ENCODE measurements at regions not wholly inside any gene's neighbourhood (a gene's known extent, or its start where the extent isn't known, plus 50 kb on each side); places are given as distances from the start of the nearest gene placed in this dataset.

DNA sequence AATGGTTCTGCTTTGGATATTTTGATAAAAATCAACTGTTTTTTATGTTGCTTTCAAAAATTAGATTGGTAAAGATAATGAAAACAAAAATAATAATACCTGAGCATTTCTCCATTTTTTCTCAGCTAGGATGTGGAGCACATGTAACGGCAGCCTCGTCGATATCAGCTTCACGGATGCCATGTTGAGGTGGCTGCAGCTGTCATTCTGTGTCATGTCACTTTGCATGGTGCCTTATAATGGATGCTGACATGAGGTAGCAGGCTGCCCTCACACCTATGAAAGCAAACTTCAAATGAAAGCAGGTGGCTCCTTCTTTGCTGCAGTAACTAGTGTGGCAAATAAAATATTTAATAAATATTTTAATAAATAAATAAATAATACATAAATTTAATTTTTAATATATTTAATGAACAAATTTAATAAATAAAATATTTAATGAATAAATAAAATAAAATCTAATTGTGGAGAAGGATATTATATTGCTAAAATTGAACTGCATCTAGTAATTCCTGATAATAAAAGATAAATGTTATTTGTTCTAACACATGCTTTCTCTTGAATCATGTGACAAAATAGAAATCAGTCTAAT lies 955.7 kb upstream of the SLC10A2 start:
- no peak for DNase-seq (ENCODE audit: low read depth)
- TF ChIP-seq, protein P1, sequence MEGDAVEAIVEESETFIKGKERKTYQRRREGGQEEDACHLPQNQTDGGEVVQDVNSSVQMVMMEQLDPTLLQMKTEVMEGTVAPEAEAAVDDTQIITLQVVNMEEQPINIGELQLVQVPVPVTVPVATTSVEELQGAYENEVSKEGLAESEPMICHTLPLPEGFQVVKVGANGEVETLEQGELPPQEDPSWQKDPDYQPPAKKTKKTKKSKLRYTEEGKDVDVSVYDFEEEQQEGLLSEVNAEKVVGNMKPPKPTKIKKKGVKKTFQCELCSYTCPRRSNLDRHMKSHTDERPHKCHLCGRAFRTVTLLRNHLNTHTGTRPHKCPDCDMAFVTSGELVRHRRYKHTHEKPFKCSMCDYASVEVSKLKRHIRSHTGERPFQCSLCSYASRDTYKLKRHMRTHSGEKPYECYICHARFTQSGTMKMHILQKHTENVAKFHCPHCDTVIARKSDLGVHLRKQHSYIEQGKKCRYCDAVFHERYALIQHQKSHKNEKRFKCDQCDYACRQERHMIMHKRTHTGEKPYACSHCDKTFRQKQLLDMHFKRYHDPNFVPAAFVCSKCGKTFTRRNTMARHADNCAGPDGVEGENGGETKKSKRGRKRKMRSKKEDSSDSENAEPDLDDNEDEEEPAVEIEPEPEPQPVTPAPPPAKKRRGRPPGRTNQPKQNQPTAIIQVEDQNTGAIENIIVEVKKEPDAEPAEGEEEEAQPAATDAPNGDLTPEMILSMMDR (conservative IDR thresholded peaks at IDR 0.05; ENCODE audit: low read depth, low read length): no peak
- H3K4me3 ChIP-seq (ENCODE audit: low read length): no peak overlapping the region

DNA sequence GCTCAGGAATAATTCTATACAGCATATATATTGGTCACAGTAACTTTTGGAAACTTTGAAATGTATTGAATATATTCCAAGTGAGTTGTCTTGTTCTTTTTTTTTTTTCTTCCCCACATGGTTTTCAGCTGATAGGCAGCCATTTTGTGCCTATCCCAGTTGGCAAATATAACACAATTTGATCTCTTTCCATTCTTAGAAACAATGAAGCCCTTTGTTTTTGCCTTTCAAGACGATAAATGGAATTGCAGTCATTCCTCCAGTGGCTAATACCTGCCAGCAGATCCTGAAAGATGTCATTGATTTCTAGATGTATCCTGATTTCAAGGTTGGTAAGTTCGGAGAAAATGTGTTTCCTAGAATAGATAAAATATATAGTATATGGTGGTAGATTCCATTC lies 951.1 kb upstream of the SLC10A2 start:
- no peak for DNase-seq (ENCODE audit: low read depth)
- TF ChIP-seq, protein P1 (conservative IDR thresholded peaks at IDR 0.05; ENCODE audit: low read depth, low read length): no peak
- no peak overlapping the region for H3K4me3 ChIP-seq (ENCODE audit: low read length)

DNA sequence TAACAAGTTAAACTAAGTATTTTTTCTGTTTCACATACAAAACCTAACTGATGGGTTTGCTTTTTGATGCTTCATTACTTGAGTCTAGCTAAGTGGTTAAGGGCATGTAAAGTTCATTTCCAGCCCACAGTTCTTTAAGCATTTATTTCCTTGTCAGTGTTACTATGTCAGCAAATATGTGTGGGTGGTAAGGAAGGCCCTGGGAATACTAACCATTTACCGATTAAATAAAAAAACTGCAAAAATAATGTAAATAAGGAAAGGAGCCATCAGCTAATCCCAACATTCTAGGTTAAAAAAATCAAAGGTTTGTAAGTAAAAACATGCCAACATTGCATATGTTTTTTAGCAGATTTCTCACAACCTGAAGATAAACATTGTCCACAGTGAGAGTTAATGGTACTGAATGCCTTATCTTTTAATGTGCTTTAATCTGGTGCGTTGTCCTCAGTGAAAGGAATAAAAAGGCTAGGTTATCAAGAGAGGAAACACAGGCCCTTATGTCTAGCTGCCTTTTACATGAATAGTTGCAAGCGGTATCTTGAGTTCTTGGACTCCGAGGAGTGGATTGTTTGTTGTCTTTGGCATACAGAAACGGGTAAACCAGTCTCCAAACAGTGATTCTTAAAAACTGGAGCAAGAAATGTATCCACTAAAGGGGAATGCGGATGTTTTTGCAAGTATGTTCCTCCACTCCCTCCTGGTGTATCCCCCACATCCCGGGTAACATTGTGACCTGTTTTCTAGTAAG lies 949.6 kb upstream of the SLC10A2 start:
- no peak overlapping the region for H3K4me3 ChIP-seq (ENCODE audit: low read length)
- peak; percentile 90 for DNase-seq (ENCODE audit: low read depth)
- TF ChIP-seq, protein P1 (conservative IDR thresholded peaks at IDR 0.05; ENCODE audit: low read depth, low read length): no peak

DNA sequence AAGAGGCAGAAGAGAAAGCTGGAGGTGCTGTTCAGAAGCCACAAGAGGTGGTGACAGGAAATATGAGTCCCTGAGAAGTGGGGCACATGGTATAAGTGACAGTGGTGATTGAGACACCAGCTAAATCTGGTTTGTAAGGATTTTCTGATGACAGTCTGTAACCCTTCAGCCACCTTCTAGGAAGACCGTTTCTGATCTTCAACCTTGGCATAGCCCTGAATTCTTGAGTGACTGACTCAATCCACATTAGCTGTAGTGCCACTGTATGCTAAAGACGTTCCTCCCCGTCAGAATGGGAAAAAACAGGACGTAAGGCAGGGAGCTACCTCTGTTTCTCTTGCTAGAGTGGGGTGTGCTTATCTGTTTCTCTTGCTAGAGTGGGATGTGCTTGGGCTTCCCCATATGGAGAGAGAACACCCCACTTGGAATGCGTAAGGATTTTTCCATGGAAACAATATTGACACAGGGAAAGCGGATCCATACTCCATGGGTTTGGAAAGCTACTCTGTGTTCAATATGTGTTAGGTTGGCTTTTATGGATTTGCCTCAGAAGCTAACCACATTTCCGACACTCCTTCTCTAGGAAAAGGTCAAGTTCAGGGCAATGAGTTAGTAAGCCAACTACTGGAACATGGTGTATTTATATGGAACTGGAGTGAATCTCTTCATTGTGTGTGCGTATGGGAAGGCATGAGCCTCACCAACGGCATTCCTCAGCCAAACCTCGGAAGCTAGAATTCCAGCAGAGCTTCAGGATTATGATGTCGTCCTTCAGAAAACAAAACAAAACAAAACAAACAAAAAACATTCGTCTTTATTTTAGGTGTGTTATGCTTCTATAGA lies 948.8 kb upstream of the SLC10A2 start:
- no peak overlapping the region for H3K4me3 ChIP-seq (ENCODE audit: low read length)
- TF ChIP-seq, protein P1 (conservative IDR thresholded peaks at IDR 0.05; ENCODE audit: low read depth, low read length): no peak
- DNase-seq (ENCODE audit: low read depth): peak; percentile 87

DNA sequence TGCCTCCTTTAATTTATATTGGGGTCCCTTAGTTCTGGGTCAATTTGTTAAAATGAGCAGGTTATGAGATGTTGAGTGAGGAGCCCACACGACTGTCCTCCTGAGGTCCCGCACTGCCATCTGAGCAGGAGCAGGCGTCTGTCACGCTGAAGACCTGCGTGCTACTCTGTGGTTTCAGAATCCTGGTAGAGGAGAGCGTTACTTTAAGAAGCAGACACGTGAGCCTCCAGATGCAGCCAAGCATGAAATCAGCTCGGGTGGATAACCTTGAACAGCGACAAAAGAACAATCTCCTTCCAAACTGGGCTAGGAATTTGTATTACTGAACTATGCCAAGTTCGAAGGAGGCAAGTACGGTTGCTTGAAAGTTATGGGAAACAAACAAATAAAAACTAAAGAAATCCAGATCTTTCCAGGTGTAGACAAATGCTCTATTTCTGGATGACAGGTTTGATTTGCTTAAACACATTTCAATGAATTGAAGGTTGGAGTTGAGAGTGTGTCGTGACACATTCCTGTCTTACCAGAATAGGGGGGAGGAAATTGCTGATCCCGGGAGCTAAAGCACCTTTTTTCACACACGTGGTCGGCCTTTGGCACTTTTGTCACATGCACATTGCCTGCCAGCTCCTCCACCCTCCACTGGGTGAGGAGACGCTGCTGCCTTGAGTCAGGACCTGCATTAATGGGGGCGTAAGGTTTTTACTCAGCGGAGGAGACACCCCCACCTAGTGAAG lies 945.5 kb upstream of the SLC10A2 start:
- peak; percentile 79 for DNase-seq (ENCODE audit: low read depth)
- TF ChIP-seq, protein P1 (conservative IDR thresholded peaks at IDR 0.05; ENCODE audit: low read depth, low read length): no peak
- H3K4me3 ChIP-seq (ENCODE audit: low read length): peak overlapping the region; percentile 24

DNA sequence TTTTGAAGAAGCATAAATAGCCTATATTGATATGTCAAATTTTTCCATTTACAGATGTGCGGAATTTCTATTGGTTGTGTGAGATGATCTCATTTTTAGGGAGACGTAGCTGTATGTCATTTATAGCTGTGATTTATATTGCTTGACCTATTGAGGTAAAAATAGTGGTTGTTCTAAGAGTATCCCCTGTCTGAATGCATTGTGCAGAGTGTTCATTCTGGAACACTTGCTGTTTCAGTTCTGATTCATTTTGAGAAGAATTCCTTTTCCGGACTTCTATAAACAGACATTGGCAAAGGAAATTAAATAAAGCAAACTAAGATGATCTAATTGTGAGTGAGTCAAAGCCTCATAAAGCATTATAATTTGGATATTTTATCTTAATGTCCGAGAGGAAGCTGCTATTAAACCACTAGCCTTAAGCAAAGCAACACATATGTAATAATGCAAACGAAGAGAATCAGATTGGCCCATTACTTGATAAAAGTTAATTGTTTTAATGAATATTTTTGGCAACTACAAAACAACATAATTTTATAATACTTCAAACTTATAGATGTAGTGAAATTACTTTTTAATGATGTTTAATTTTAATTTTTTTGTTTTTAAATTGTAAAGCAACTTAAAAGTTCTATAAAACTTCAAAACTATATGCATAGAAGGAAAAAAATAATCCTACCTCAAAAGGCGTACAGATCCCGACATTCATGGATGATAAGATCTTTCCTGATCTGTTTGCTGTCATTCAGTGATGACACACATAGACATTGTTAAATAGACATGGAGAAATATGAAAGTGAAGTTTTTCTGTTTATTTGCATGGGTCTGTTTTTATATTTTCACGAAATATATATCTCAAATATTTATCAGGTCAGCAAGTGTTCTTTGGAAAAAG lies 942.6 kb upstream of the SLC10A2 start:
- TF ChIP-seq, protein P1 (conservative IDR thresholded peaks at IDR 0.05; ENCODE audit: low read depth, low read length): no peak
- no peak for DNase-seq (ENCODE audit: low read depth)

More for the DNA sequence above, 942.6 kb upstream of the SLC10A2 start:
- H3K4me3 ChIP-seq (ENCODE audit: low read length): no peak overlapping the region

Data from retinal pigment epithelial cell (primary cell).